Activated effector memory CD4-positive, alpha-beta T cell treated with anti-CD3 and anti-CD28 coated beads, Interleukin-2, amount 50 U/mL, for 16 hours (primary cell): ENCODE measurements at regions not wholly inside any gene's neighbourhood (a gene's known extent, or its start where the extent isn't known, plus 50 kb on each side); places are given as distances from the start of the nearest gene placed in this dataset.

ENCODE experiments used
- DNase-seq: peaks from one replicate; pipeline ENCODE4 v3.0.0-alpha.2; 2020

- no peak for DNase-seq
Observed at GRCh38 chr14:54216827-54217226, 180.0 kb upstream of the CDKN3 start.

DNA sequence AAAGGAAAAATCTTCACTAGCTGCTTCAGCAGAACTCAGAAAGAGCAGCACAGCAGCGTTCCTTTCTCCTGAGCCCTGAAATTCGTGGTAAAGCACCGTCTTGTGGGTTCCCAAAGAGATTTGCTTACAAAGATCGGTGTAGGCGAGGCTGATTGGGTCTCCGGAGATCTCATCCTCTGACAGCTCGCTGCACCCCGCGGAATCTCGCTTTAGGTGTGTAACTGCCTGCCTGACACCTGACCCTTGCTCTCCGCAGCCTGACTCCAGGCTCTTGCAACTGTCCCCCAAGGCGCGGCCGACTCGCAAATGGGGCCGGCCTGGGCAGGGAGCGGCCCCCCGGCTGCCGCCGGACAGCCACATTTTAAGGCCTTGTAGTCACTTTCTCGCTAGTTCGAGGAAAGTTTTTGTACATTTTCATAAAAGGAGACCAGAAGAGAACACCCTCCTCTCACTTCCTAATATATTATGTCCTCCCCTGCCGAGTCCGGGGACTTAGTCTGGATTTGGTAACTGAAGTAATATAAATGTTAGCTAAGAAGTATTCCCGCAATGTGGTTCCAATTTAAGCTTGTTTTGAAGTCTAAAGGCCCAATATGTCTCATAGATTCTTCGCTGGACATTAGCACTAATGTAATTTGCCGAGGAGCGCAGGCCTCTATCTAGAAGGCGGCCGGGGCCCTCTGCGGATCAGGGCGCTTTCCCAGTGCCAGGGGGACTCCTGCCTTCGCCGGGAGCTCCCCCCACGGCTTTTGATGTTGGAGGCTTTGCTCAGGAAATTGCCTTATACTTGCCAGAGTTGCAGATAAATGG, 177.3 kb upstream of the CDKN3 start:
- DNase-seq, result no peak

- no peak for DNase-seq
Observed at GRCh38 chr14:54220071-54220703, 176.6 kb upstream of the CDKN3 start.

- no peak for DNase-seq
Observed at GRCh38 chr14:54220704-54221431, 175.9 kb upstream of the CDKN3 start.

DNA sequence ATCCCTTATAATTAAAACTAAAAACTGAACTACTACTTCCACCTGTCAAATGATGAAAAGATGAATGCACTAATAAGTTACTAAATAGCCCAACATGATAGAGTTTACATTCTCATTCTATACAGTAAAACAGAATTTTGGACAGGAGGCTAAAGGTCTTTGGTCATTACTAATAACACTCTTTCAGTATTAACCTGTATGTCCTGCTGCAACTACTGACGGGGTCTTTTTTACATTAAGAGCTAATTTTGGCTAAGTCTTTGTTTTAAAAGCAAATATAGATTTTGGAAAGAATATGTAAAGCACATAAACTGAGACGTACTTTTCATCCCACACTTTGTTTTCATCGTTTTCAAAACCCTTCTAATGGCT, 175.4 kb upstream of the CDKN3 start:
- no peak for DNase-seq

DNA sequence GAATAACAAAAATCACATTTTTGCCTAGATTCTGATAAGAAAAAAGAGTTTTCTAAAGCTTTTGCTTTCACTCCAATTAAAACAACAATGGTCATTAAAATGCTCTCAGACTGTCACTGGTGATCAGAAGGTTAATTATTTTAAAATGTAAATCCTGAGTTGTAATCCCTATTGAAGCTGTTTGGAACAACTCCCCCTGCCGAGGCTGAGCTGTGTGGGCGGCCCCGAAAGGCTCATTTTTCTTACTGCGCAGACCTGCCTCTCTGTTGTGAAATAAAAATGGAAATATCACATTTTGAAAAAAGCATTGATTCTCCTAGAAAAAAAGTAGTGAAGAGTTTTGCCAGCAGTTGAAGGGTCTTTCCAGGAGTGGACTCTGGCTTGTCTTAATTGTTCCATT, 174.8 kb upstream of the CDKN3 start:
- no peak for DNase-seq

- no peak for DNase-seq
Observed at GRCh38 chr14:54223831-54224402, 172.9 kb upstream of the CDKN3 start.

GRCh38 chr14:54225457-54226060, 171.2 kb upstream of the CDKN3 start:
- DNase-seq, result no peak

GRCh38 chr14:54226103-54226502, 170.7 kb upstream of the CDKN3 start:
- DNase-seq, result no peak

DNA sequence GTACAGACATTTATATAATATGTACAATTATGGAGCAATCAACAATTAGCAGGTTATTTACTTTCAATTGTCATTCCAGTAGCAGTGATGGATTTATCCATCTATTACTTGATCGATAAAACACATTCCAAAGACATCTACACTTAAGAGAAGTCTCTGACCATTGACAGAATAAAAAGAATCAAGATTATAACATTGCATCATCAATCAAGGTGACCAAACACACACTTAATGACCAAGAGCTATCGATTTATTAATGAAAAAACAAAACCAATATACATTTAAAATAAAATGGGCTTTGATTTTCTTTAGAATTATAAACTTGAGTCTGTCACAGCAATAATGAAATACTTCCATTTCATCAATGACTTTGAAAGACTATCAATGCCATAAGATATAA, 170.2 kb upstream of the CDKN3 start:
- DNase-seq, result no peak

GRCh38 chr14:54229136-54229535, 167.7 kb upstream of the CDKN3 start:
- no peak for DNase-seq

- DNase-seq, result no peak
Observed at GRCh38 chr14:54230645-54231044, 166.2 kb upstream of the CDKN3 start.

- no peak for DNase-seq
Observed at GRCh38 chr14:54232735-54233134, 164.1 kb upstream of the CDKN3 start.

GRCh38 chr14:54241517-54241916, 155.3 kb upstream of the CDKN3 start:
- DNase-seq, result no peak

- no peak for DNase-seq
Observed at GRCh38 chr14:54251356-54251755, 145.5 kb upstream of the CDKN3 start.

DNA sequence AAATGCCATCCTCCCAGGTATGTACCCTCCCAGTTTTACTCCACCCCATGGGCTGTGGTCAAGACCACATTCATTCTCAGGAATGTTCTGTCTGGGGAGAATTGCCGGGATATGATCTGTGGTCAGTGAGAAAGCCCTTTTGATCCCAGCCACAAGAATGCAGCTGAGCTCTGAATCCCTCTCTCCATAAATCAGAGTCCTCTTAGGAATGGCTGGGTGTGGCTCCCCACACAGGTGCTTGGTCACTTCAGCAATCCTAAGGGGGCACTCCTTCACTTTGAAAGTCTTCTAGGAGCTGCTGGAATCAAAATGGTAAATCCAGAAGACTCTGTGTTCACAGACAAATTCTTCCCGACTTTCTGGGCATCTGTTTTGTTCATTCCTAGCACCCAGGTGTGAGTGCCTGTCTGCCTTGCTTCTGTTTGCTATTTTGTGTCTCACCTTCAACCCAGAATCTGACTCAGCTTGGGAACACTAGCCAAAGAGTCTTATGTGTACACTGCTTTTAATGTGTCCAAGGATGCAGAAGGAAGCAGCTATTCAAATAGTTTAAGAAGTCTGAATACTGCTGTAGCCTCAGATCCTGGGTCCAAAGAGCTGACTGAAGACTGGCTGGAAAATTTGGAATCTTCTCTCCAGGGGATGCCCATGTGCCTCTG, 144.6 kb upstream of the CDKN3 start:
- DNase-seq, result no peak

DNA sequence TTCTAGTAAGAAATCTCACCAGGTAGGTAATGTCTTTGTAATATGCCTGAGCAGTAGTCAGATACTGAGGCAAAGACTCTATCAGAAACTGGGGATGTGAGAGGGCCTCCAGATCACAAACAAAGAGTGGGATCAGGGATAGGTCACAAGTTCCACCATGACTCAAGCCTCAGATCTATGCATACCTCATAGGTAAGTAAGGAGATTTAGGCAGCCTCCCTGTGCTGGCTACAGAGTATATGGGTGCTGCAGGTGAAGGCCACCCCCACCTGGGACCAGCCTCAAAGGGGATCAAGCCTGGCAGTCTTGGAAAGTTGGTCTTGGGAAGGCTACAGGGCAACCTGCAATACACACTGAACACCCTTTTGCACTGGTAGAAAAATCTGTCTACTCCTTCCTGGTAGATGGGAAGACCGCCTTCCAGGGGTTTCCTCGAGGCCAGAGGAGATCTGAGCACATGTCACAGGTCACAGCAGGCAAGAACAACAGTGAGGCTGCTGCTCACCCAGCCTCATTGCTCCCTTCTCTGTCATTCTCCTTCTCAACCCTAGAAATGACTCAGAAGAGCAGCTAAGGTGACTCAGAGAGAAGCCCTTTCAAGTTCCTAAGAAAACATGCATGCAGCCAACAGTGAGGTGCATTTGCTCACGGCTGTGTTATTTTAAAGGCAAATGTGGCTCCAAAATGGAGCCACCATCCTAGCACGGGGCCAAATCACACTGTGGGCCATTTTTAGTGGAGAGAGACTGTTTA, 143.4 kb upstream of the CDKN3 start:
- DNase-seq, result no peak

- DNase-seq, result no peak
Observed at GRCh38 chr14:54256156-54256555, 140.7 kb upstream of the CDKN3 start.

DNA sequence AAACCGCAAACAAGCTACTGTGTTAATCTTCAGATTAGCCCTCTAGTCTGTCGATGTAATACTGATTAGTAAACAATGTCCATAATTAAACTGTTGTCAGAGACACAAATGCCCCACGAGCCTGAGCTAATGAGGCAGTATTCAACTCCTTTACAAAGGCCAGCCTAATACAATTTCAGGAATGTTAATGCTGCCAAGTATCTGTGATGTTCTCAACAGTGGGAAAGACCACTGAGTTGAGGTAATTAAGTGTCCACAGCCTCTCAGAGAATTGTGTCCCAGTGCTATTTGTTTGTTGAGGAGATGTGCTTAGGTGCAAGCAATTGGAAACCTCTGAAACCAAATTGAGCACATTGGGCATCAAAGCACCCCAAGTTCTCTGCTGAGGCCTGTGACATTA, 139.4 kb upstream of the CDKN3 start:
- DNase-seq, result no peak

GRCh38 chr14:54258382-54258781, 138.4 kb upstream of the CDKN3 start:
- DNase-seq, result no peak

DNA sequence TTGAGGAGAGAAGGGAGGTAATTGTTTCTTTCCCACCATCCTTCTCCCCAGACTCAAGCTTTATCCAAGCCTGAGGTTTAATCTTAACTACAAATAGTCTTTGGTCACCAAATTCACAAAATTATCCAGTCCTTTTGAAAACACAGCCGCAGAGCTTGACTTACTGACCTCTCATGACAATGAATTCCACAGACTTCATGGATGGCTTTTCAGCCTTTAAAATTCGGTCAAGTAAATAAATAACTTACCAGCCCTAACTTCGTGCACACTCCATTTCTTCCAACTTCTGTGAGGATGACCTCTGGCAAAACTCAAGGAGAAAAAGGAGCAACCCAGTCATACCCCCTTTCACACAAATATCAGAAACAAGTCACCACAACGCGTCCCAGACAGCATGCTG, 137.0 kb upstream of the CDKN3 start:
- no peak for DNase-seq

- no peak for DNase-seq
Observed at GRCh38 chr14:54261283-54261682, 135.5 kb upstream of the CDKN3 start.
